Pancreas (tissue), 10 donors: ENCODE measurements at regions not wholly inside any gene's neighbourhood (a gene's known extent, or its start where the extent isn't known, plus 50 kb on each side); places are given as distances from the start of the nearest gene placed in this dataset.
"Not testable (repeated sequence)": the region's sequence is repeated elsewhere in the genome, so short reads cannot be mapped to it uniquely, and the experiment has no call there.

ENCODE experiments used
- ATAC-seq, 4 donors: fragments of 200-7000 bp; cut with Tn5 transposase; one replicate each; pipeline versions ENCODE4 v1.8.0 to v1.9.1; 2020; ENCODE audit warnings: mild to moderate bottlenecking in 4 of 4, moderate library complexity in 4 of 4
- DNase-seq, 6 donors: peaks; one replicate each; pipeline ENCODE4 v3.0.0-alpha.2; 2020
- FAIRE-seq: peaks from 2 replicates; lab custom pipeline; 2012; peaks lifted over from hg19 to GRCh38; lab: Jason Lieb, UNC
- H3K27ac ChIP-seq, 4 donors: fragments of 200-600 bp; sonication (generic); 1 replicate in 3 of 4; 2 replicates in 1 of 4; pipeline versions ENCODE4 v1.5.0 to v1.8.0; 2020
- H3K27me3 ChIP-seq, 4 donors: fragments of 200-600 bp; one replicate each; pipeline ENCODE4 v1.8.0; 2021
- H3K36me3 ChIP-seq, 3 donors: fragments of 200-600 bp; sonication (generic) in 1 of 3; one replicate each; pipeline versions ENCODE4 v1.5.0 to v1.8.0; 2020 to 2021
- H3K4me1 ChIP-seq, 3 donors: fragments of 200-600 bp; one replicate each; pipeline ENCODE4 v1.8.0; 2021
- H3K4me3 ChIP-seq, 4 donors: fragments of 200-600 bp; sonication (generic) in 2 of 4; one replicate each; pipeline versions ENCODE4 v1.5.0 to v1.8.0; 2020 to 2021
- H3K9me3 ChIP-seq, 4 donors: fragments of 200-600 bp; one replicate each; pipeline ENCODE4 v1.8.0; 2021
- CTCF ChIP-seq, 4 donors: fragments of 200-600 bp; sonication (generic) in 3 of 4; IDR thresholded peaks; one replicate each; pipeline versions ENCODE4 v1.5.0 to v1.8.0; 2021; ENCODE audit warnings: antibody characterized with exemption in 4 of 4
- WGBS, 2 donors: extraction: QIAGEN DNeasy Blood & Tissue Kit; methylation state at CpG; one replicate each; pipeline ENCODE4 v1.1.7; 2013; 5-methylcytosine and 5-hydroxymethylcytosine counted together
- intact Hi-C, 3 donors: fragments of 100-400 bp; cut with DNase I; formaldehyde crosslinking; loops; one replicate each; pipeline versions ENCODE4 v1.11.1 to v1.14.2; 2022
- donor health status: healthy with polysubstance abuse.
- donor health status: DM: no; HTN: no; CAD: no; lungs with moderate emphysema.
- donor health status: DM: no; HTN: no; CAD: no.
- donor health status: control.
- donor health status: control.
- donor health status: Bipolar disorder and iron deficiency.
- donor health status: DM: yes; HTN: yes; CAD: no.
- donor health status: DM: no; HTN: no; CAD: no.
- donor health status: DM: no; HTN: no; CAD: no.
- donor health status: DM: yes; HTN: yes; CAD: no.

GRCh38 chr2:52613064-52613463, 1154.5 kb upstream of the CHAC2 start:
- ATAC-seq (no peak), FAIRE-seq (no peak), DNase-seq (no peak)
- Histone ChIP-seq H3K36me3 (no peaks in the 10 kb centered on the region), H3K9me3 (no peaks in the 10 kb centered on the region), H3K4me1 (no peaks in the 10 kb centered on the region), H3K4me3 (no peak overlapping the region), H3K27me3 (no peaks in the 10 kb centered on the region), H3K27ac (no peak overlapping the region)
- intact Hi-C loops = no loop called here
- 60 to 65% methylated on average over 4 of the region's 4 CpGs for WGBS, 2 donors
- no peak for TF ChIP-seq CTCF (IDR thresholded peaks at IDR 0.05)

GRCh38 chr2:52611759-52612158, 1155.8 kb upstream of the CHAC2 start:
- DNase-seq (no peak), FAIRE-seq (no peak), ATAC-seq (no peak)
- Histone ChIP-seq H3K4me1 (no peaks in the 10 kb centered on the region), H3K9me3 (no peaks in the 10 kb centered on the region), H3K4me3 (no peak overlapping the region), H3K27ac (no peak overlapping the region), H3K27me3 (no peaks in the 10 kb centered on the region), H3K36me3 (no peaks in the 10 kb centered on the region)
- 62 to 76% methylated on average over 2 of the region's 2 CpGs for WGBS, 2 donors
- intact Hi-C loops = no loop called here
- no peak for TF ChIP-seq CTCF (IDR thresholded peaks at IDR 0.05)

- intact Hi-C loops = no loop called here
- Histone ChIP-seq H3K27me3 (no peaks in the 10 kb centered on the region), H3K27ac (no peak overlapping the region), H3K9me3 (no peaks in the 10 kb centered on the region), H3K4me3 (no peak overlapping the region), H3K4me1 (no peaks in the 10 kb centered on the region), H3K36me3 (no peaks in the 10 kb centered on the region)
- 94 to 96% methylated on average over 2 of the region's 2 CpGs for WGBS, 2 donors
- DNase-seq = no peak
- ATAC-seq = no peak
- no peak for TF ChIP-seq CTCF (IDR thresholded peaks at IDR 0.05)
- no peak for FAIRE-seq
Measured at GRCh38 chr2:52608030-52608429, 1159.6 kb upstream of the CHAC2 start.

GRCh38 chr2:52597346-52597745, 1170.3 kb upstream of the CHAC2 start:
- Histone ChIP-seq H3K27me3 (no peaks in the 10 kb centered on the region), H3K9me3 (no peaks in the 10 kb centered on the region), H3K4me3 (no peak overlapping the region), H3K4me1 (no peaks in the 10 kb centered on the region), H3K36me3 (peaks cover 0 to 3% (median 0%) of the 10 kb centered on the region in 3 donors), H3K27ac (no peak overlapping the region)
- no peak for TF ChIP-seq CTCF (IDR thresholded peaks at IDR 0.05)
- DNase-seq = no peak
- no peak for FAIRE-seq
- ATAC-seq = no peak
- intact Hi-C loops = no loop called here

GRCh38 chr2:52594026-52594425, 1173.6 kb upstream of the CHAC2 start:
- no peak for ATAC-seq

DNA sequence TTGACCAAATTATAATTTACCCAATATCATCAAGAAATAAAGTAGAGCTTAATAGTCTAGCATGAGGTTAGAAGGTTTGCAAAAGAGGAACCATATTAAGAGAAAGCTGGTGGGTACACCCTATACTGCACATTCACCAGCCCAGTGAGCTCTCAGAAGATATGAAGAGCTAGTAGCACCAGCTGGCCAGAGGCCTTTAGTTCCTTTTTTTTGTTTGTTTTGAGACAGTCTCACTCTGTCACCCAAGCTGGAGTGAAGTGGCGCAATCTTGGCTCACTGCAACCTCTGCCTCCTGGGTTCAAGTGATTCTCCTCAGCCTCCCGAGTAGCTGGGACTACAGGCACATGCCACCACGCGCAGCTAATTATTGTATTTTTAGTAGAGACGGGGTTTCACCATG, 1183.5 kb upstream of the CHAC2 start:
- ATAC-seq, H3K4me1 ChIP-seq, H3K9me3 ChIP-seq, H3K27ac ChIP-seq, H3K36me3 ChIP-seq, H3K27me3 ChIP-seq, intact Hi-C loops, H3K4me3 ChIP-seq, FAIRE-seq, DNase-seq: not testable (repeated sequence)
- 84 to 95% methylated on average over 5 of the region's 5 CpGs for WGBS, 2 donors

More at GRCh38 chr2:52594026-52594425, 1173.6 kb upstream of the CHAC2 start:
- Histone ChIP-seq H3K36me3 (peaks cover 0 to 3% (median 0%) of the 10 kb centered on the region in 3 donors), H3K4me3 (no peak overlapping the region), H3K27me3 (no peaks in the 10 kb centered on the region), H3K27ac (no peak overlapping the region), H3K9me3 (no peaks in the 10 kb centered on the region), H3K4me1 (no peaks in the 10 kb centered on the region)
- FAIRE-seq = no peak
- intact Hi-C loops = no loop called here
- DNase-seq = no peak
- no peak for TF ChIP-seq CTCF (IDR thresholded peaks at IDR 0.05)
- 62 to 68% methylated on average over 2 of the region's 2 CpGs for WGBS, 2 donors
